Activated CD8-positive, alpha-beta T cell treated with anti-CD3 and anti-CD28 coated beads for 36 hours (primary cell): ENCODE measurements at regions not wholly inside any gene's neighbourhood (a gene's known extent, or its start where the extent isn't known, plus 50 kb on each side); places are given as distances from the start of the nearest gene placed in this dataset.

Experiments
- ATAC-seq: fragments of 200-7000 bp; cut with Tn5 transposase; one replicate; pipeline ENCODE4 v1.10.0; 2021; ENCODE audit warnings: mild to moderate bottlenecking, moderate library complexity
- CTCF ChIA-PET: fragments of 350-600 bp; sonication (Branson Sonifier 250); formaldehyde crosslinking; loops from one replicate; lab custom pipeline; 2021; ENCODE audit warnings: antibody characterized with exemption; lab: Charles Lee
- POLR2A ChIA-PET: fragments of 350-600 bp; sonication (Branson Sonifier 250); formaldehyde crosslinking; loops from one replicate; lab custom pipeline; 2021; ENCODE audit warnings: antibody characterized with exemption; lab: Charles Lee
- DNase-seq: peaks from one replicate; pipeline ENCODE4 v3.0.0-alpha.2; 2020
- H3K27ac Mint-ChIP-seq: one replicate; pipeline ENCODE4 v1.8.0; 2021; ENCODE audit warnings: mild to moderate bottlenecking, mixed read lengths
- H3K27me3 Mint-ChIP-seq: one replicate; pipeline ENCODE4 v1.8.0; 2021; ENCODE audit warnings: mixed read lengths
- H3K36me3 Mint-ChIP-seq: one replicate; pipeline ENCODE4 v1.8.0; 2021; ENCODE audit warnings: low read depth, mixed read lengths
- H3K4me1 Mint-ChIP-seq: one replicate; pipeline ENCODE4 v1.8.0; 2021; ENCODE audit warnings: low read depth, mixed read lengths
- H3K4me3 Mint-ChIP-seq: one replicate; pipeline ENCODE4 v1.8.0; 2021; ENCODE audit warnings: mild to moderate bottlenecking, moderate library complexity, mixed read lengths
- H3K9me3 Mint-ChIP-seq: one replicate; pipeline ENCODE4 v1.8.0; 2021; ENCODE audit warnings: mixed read lengths
- intact Hi-C: fragments of 100-400 bp; cut with micrococcal nuclease; formaldehyde crosslinking; loops from one replicate; pipeline ENCODE4 v1.10.0; 2022
- TF ChIP-seq, protein P1 (sequence below): fragments of 200-600 bp; IDR thresholded peaks from one replicate; pipeline ENCODE4 v1.8.0; 2022; ENCODE audit warnings: antibody characterized with exemption, mild to moderate bottlenecking

DNA sequence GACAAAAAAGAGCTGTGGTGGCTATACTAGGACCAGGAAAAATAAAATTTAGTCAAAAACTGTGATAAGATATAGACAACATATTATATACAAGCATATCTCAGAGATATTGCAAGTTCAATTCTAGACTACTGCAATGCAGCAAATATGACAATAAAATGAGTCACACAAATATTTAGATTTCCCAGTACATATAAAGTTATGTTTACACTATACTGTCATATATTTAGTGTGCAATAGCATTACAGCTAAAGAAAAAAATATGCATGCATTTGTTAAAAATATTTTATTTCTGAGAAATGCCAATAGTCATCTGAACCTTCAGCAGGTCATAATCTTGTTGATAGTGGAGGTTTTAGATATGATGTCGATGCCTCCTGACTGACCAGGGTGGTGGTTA is 72.1 kb downstream of the AKR1C4 start:
- Mint-ChIP-seq H3K27me3 (no peaks in the 10 kb centered on the region), H3K27ac (no peak overlapping the region), H3K9me3 (peaks cover 12% of the 10 kb centered on the region), H3K36me3 (peaks cover 7% of the 10 kb centered on the region), H3K4me3 (no peak overlapping the region), H3K4me1 (peaks cover 3% of the 10 kb centered on the region)
- intact Hi-C loops: no loop called here
- TF ChIP-seq, protein P1, sequence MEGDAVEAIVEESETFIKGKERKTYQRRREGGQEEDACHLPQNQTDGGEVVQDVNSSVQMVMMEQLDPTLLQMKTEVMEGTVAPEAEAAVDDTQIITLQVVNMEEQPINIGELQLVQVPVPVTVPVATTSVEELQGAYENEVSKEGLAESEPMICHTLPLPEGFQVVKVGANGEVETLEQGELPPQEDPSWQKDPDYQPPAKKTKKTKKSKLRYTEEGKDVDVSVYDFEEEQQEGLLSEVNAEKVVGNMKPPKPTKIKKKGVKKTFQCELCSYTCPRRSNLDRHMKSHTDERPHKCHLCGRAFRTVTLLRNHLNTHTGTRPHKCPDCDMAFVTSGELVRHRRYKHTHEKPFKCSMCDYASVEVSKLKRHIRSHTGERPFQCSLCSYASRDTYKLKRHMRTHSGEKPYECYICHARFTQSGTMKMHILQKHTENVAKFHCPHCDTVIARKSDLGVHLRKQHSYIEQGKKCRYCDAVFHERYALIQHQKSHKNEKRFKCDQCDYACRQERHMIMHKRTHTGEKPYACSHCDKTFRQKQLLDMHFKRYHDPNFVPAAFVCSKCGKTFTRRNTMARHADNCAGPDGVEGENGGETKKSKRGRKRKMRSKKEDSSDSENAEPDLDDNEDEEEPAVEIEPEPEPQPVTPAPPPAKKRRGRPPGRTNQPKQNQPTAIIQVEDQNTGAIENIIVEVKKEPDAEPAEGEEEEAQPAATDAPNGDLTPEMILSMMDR: no peak
- CTCF ChIA-PET: interaction anchor here (0.7 kb wide), 1 partner anchor 41 kb away, joined by 3 read pairs; no protein-coding TSS in a partner anchor
- DNase-seq (no peak), ATAC-seq (no peak)
- POLR2A ChIA-PET: no interaction called here

DNA sequence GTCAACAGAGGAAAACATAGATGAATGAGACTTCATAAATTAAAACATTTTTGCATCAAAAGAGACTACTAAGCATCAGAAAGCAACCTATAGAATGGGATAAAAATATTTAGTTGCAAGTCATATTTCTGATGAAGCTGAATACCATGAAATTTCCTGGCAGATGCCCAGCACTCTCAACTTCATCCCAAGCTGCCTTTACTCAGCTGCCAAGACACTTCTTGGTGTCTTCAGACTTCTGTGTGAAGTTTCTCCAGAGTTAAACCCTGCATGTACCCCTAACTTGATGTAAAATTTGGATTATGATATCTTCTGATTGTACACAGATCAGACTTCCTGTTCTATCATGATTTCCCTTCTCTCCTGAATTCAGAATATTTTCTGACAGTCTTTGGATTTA is 73.2 kb downstream of the AKR1C4 start:
- intact Hi-C loops: no loop called here
- Mint-ChIP-seq H3K4me3 (no peak overlapping the region), H3K9me3 (peaks cover 7% of the 10 kb centered on the region), H3K27me3 (no peaks in the 10 kb centered on the region), H3K27ac (no peak overlapping the region), H3K36me3 (peaks cover 6% of the 10 kb centered on the region), H3K4me1 (peaks cover 3% of the 10 kb centered on the region)
- DNase-seq (no peak), ATAC-seq (no peak)
- POLR2A ChIA-PET: no interaction called here
- TF ChIP-seq, protein P1: no peak
- CTCF ChIA-PET: no interaction called here

DNA sequence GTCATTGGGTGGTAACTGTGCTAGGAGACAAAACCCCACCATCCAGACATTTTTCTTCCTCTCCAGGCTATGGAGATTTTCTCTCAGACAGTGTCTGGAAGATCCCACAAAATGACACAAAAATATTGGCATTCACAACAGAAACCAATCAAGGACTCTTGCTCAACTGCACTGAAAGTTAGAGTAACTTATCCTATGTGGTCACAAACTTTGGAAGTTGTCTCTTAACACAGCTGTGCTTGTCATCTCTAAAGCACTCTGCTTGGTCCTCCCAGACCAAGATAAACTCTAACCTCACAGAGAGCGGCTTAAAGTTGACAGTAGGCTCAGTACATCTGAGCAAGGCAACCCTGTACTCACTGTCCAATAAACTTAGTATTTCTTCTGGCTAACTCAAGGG is 74.9 kb downstream of the AKR1C4 start:
- ChIA-PET CTCF (no interaction called here), POLR2A (no interaction called here)
- Mint-ChIP-seq H3K36me3 (peaks cover 3% of the 10 kb centered on the region), H3K4me3 (no peak overlapping the region), H3K9me3 (peaks cover 3% of the 10 kb centered on the region), H3K27me3 (no peaks in the 10 kb centered on the region), H3K27ac (no peak overlapping the region), H3K4me1 (peaks cover 3% of the 10 kb centered on the region)
- TF ChIP-seq, protein P1: no peak
- intact Hi-C loops: no loop called here
- DNase-seq: no peak
- no peak for ATAC-seq

- POLR2A ChIA-PET: no interaction called here
- TF ChIP-seq, protein P1: no peak
- no peak overlapping the region for H3K4me3 Mint-ChIP-seq
- no peak overlapping the region for H3K27ac Mint-ChIP-seq
- H3K27me3 Mint-ChIP-seq: no peaks in the 10 kb centered on the region
- CTCF ChIA-PET: no interaction called here
- peaks cover 3% of the 10 kb centered on the region for H3K4me1 Mint-ChIP-seq
- ATAC-seq: no peak
- no peaks in the 10 kb centered on the region for H3K9me3 Mint-ChIP-seq
- no peaks in the 10 kb centered on the region for H3K36me3 Mint-ChIP-seq
- intact Hi-C loops: no loop called here
- no peak for DNase-seq
Observed at GRCh38 chr10:5272065-5272803, 75.6 kb downstream of the AKR1C4 start.

DNA sequence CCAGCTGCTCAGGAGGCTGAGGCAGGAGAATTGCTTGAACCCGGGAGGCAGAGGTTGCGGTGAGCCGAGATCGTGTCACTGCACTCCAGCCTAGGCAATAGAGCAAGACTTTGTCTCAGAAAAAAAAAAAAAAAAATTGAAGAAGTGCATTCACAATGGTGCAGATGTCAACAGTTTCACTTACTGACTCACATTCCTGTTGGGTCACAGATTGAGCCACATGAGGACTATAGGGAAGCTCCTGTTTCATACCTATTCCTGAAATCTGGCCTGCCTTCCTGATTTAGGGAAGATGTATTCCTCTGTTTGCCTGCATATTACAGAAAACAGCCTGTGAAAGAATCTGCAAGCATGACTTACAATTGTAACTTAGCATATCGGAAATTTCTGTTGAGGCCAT is 78.2 kb downstream of the AKR1C4 start:
- TF ChIP-seq, protein P1: no peak
- Mint-ChIP-seq H3K36me3 (no peaks in the 10 kb centered on the region), H3K27ac (no peak overlapping the region), H3K4me3 (no peak overlapping the region), H3K27me3 (no peaks in the 10 kb centered on the region), H3K4me1 (peaks cover 3% of the 10 kb centered on the region), H3K9me3 (no peaks in the 10 kb centered on the region)
- POLR2A ChIA-PET: no interaction called here
- CTCF ChIA-PET: interaction anchor here (1.2 kb wide), 1 partner anchor 8 kb away, joined by 3 read pairs; no protein-coding TSS in a partner anchor
- ATAC-seq (no peak), DNase-seq (no peak)
- intact Hi-C loops: no loop called here
